ENCODE measurements at regions not wholly inside any gene's neighbourhood (a gene's known extent, or its start where the extent isn't known, plus 50 kb on each side); places are given as distances from the start of the nearest gene placed in this dataset.

DNA sequence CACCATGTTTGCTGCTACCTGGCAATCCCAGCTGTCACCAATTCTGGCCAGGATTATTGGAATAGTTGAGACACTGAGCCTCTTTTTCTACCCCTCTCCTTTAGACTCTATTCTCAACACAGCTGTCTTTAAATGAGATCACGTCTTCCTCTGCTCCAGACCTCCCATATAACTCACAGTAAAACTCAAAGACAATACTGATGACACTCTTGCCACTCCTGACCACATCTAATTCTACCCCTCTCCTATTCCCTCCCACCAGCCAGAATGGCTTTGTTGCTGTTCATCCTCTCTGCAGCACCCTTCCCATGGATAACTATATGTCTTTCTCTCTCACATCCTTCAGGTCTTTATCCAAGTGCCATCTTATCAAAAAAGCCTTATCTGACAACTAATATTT is 188.6 kb upstream of the IL15 start:
- no peak overlapping the region for H3K4me3 ChIP-seq (ENCODE audit: low read depth, low read length)
- TF ChIP-seq, protein P1, sequence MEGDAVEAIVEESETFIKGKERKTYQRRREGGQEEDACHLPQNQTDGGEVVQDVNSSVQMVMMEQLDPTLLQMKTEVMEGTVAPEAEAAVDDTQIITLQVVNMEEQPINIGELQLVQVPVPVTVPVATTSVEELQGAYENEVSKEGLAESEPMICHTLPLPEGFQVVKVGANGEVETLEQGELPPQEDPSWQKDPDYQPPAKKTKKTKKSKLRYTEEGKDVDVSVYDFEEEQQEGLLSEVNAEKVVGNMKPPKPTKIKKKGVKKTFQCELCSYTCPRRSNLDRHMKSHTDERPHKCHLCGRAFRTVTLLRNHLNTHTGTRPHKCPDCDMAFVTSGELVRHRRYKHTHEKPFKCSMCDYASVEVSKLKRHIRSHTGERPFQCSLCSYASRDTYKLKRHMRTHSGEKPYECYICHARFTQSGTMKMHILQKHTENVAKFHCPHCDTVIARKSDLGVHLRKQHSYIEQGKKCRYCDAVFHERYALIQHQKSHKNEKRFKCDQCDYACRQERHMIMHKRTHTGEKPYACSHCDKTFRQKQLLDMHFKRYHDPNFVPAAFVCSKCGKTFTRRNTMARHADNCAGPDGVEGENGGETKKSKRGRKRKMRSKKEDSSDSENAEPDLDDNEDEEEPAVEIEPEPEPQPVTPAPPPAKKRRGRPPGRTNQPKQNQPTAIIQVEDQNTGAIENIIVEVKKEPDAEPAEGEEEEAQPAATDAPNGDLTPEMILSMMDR (IDR thresholded peaks at IDR 0.05; ENCODE audit: low read depth, low read length, missing control alignments) = no peak

DNA sequence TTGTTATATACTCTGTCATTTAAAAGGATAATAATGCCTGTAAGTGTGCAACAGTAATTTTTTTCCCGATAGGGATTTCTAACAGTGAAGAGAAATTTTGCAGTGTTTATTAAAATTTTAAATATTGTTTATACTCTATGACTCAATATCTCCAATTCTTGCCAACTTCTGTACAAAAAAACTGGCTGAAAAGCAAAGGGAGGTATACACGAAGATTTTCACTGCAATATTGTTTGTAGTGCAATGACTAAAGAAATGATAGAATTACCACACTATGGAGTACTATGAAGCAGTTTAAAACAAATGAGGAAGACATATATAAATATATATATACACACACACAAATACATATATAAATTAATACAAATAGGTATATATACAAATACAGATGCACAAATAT is 187.9 kb upstream of the IL15 start:
- no peak for DNase-seq (ENCODE audit: low read depth)
- TF ChIP-seq, protein P1 (IDR thresholded peaks at IDR 0.05; ENCODE audit: low read depth, low read length, missing control alignments) = no peak
- no peak overlapping the region for H3K4me3 ChIP-seq (ENCODE audit: low read depth, low read length)

More for the DNA sequence above, 188.6 kb upstream of the IL15 start:
- DNase-seq (ENCODE audit: low read depth) = no peak

DNA sequence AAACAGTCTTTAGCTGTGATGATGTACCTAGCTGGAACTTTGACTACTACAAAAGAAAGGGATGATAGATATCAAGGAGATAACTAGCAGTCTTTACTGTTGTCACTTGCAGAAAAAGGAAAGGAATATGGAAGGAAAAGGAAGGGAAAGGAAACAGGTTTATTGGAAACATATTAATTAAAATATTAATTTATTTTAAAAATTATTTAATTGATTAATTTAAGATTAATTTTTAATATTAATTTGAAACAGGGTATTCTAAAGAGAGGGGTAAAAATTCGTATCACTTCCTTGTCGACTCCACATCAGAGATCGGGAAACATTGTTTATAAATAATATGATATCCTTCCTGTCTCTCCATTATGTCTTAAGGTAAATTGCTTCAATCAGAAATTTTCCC is 186.5 kb upstream of the IL15 start:
- TF ChIP-seq, protein P1 (IDR thresholded peaks at IDR 0.05; ENCODE audit: low read depth, low read length, missing control alignments) = no peak
- no peak for DNase-seq (ENCODE audit: low read depth)
- H3K4me3 ChIP-seq (ENCODE audit: low read depth, low read length) = no peak overlapping the region

DNA sequence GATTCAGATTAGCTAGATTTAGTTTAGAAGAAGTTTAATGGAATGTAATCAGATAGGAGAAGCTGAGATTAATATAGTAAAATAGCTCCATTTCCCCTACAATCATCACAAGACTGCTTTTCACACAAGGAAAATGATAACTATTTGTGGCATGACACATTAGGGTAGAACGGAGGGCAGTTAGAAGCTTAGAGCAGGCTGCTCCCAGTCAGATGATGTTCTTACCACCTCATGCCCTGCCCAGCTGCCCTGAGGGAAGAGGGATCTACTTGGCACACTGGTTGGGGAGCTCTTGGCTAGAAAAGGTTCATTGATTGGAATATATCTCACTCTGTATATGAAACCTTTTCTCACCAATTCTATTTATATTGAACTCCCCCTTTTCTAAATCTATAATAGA is 180.7 kb upstream of the IL15 start:
- TF ChIP-seq, protein P1 (IDR thresholded peaks at IDR 0.05; ENCODE audit: low read depth, low read length, missing control alignments) = no peak
- DNase-seq (ENCODE audit: low read depth) = no peak

DNA sequence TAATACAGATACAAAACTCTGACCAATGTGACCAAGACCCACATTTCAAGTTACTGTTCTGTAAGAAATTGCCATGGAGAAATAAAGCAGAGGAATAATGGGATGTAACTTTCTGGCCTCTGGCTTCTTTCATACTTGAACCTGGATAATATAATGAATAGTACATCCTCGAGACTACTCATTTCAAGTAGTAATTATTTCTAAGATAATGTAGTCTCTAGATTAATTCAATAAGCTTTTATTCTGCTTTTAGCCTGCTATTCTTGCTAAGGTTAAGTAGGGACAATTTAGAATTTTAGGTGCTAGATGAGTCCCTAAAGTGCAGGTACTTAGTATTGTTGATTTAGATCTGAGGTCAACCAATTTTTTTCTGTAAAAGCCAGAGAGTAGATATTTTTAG is 178.7 kb upstream of the IL15 start:
- H3K4me3 ChIP-seq (ENCODE audit: low read depth, low read length) = no peak overlapping the region
- TF ChIP-seq, protein P1 (IDR thresholded peaks at IDR 0.05; ENCODE audit: low read depth, low read length, missing control alignments) = no peak
- DNase-seq (ENCODE audit: low read depth) = no peak

More for the DNA sequence above, 180.7 kb upstream of the IL15 start:
- H3K4me3 ChIP-seq (ENCODE audit: low read depth, low read length) = no peak overlapping the region

DNA sequence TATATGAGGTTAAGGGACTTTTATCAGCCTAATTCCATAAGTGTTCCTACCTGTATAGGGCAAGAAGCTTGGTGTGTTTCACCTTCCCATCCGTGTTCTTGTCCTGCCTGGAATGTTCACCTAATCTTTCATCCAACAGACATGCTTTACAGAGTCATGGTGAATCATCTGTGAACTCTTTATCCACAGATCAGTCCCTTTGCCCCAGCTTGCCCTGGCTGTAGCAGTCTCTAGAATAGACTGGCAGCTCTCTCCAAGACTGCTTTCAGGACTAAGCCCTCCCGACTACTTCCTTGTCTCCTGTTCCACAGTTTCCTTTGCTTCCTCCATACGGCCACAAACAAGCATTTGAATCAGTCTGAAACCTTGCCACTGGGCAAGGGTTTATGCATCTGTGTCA is 177.9 kb upstream of the IL15 start:
- DNase-seq (ENCODE audit: low read depth) = no peak
- no peak overlapping the region for H3K4me3 ChIP-seq (ENCODE audit: low read depth, low read length)
- TF ChIP-seq, protein P1 (IDR thresholded peaks at IDR 0.05; ENCODE audit: low read depth, low read length, missing control alignments) = no peak

DNA sequence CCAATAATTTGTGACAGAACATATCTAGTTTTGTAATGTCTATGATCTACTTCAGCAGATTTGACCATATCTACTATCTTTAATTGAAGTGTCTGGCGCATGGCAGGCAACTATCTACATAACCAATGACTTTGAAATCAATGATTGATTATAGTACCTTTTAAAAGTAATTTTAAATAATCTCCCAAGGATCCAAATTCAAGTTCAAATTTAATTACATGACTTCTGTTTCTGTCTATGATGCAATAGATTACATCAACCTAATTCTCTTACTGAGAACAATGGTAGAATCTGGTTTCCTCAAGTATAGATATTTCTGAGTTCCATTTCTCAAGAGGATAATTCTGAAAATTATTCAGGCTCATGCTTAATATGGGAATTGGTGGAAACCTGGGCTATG is 177.4 kb upstream of the IL15 start:
- no peak overlapping the region for H3K4me3 ChIP-seq (ENCODE audit: low read depth, low read length)
- TF ChIP-seq, protein P1 (IDR thresholded peaks at IDR 0.05; ENCODE audit: low read depth, low read length, missing control alignments) = no peak
- DNase-seq (ENCODE audit: low read depth) = no peak
